Osteoblast (primary cell): ENCODE measurements at regions not wholly inside any gene's neighbourhood (a gene's known extent, or its start where the extent isn't known, plus 50 kb on each side); places are given as distances from the start of the nearest gene placed in this dataset.
"Not testable (repeated sequence)": the region's sequence is repeated elsewhere in the genome, so short reads cannot be mapped to it uniquely, and the experiment has no call there.

ENCODE experiments used
- DNase-seq: peaks from one replicate; pipeline ENCODE4 v3.0.0; 2011; ENCODE audit warnings: low spot score, mixed read lengths; ENCODE audit not compliant: insufficient read length; ENCODE audit errors: missing footprints
- H2AFZ ChIP-seq: 2 replicates; pipeline ENCODE4 v1.6.0; 2011; ENCODE audit warnings: mild to moderate bottlenecking, low read length
- H3K27ac ChIP-seq: 2 replicates; pipeline ENCODE4 v1.5.1; 2011; ENCODE audit warnings: mild to moderate bottlenecking, low read depth, low read length, moderate library complexity
- H3K27me3 ChIP-seq: 2 replicates; pipeline ENCODE4 v1.6.0; 2012; ENCODE audit warnings: mild to moderate bottlenecking, control low read depth, inconsistent platforms, low read length, moderate library complexity; ENCODE audit not compliant: insufficient read depth
- H3K36me3 ChIP-seq: 2 replicates; pipeline ENCODE4 v1.5.1; 2011; ENCODE audit warnings: mild to moderate bottlenecking, low read length, control low read depth, moderate library complexity; ENCODE audit not compliant: insufficient read depth
- H3K4me1 ChIP-seq: 2 replicates; pipeline ENCODE4 v1.5.1; 2011; ENCODE audit warnings: mild to moderate bottlenecking, low read length, control low read depth, moderate library complexity; ENCODE audit not compliant: insufficient read depth
- H3K4me2 ChIP-seq: 2 replicates; pipeline ENCODE4 v1.6.0; 2011; ENCODE audit warnings: mild to moderate bottlenecking, low read length; ENCODE audit not compliant: insufficient read depth
- H3K4me3 ChIP-seq: fragments of 200-600 bp; sonication (generic); 3 replicates; pipeline ENCODE4 v1.5.1; 2012; ENCODE audit warnings: mild to moderate bottlenecking, low read length, inconsistent platforms; ENCODE audit not compliant: insufficient read depth
- H3K79me2 ChIP-seq: 2 replicates; pipeline ENCODE4 v1.6.0; 2012; ENCODE audit warnings: mild to moderate bottlenecking, low read length, control low read depth, inconsistent platforms; ENCODE audit not compliant: insufficient read depth
- H3K9me3 ChIP-seq: 2 replicates; pipeline ENCODE4 v1.5.1; 2011; ENCODE audit warnings: low read depth, low read length, control low read depth
- H4K20me1 ChIP-seq: 2 replicates; pipeline ENCODE4 v1.6.0; 2012; ENCODE audit warnings: mild to moderate bottlenecking, low read length, control low read depth; ENCODE audit not compliant: insufficient read depth
- TF ChIP-seq, protein P1 (sequence below): IDR thresholded peaks from 2 replicates; pipeline ENCODE4 v1.5.1; 2011; ENCODE audit warnings: mild to moderate bottlenecking, low read depth, low read length, moderate library complexity; ENCODE audit errors: extremely low read depth

DNA sequence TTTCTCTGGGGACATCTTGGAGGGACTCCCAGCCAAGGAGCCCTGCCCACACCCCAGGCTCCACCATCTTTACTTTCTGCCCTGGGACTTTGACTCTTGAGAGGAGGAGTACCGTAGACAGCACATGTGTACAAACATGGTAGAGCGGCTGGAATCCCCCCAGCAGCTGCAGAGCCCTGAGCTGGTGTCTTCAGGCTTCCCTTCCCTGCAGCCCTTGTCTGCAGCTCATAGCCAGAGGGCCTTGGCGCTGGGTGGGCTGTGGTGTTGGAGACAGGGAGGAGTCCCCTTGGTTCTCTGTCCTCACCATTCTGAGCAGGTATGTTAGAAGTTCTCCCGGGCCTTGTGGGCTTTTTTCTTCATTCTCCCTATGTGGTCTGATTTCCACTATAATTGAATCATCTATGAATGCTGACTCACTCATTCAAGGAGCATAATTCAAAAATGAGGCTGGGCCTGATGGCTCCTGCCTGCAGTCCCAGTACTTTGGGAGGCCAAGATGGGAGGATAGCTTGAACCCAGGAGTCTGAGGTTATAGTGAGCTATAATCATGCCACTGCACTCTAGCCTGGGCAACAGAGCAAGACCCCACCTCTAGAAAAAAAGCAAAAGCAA lies 97.8 kb upstream of the MEF2A start:
- no peak overlapping the region for H2AFZ ChIP-seq

DNA sequence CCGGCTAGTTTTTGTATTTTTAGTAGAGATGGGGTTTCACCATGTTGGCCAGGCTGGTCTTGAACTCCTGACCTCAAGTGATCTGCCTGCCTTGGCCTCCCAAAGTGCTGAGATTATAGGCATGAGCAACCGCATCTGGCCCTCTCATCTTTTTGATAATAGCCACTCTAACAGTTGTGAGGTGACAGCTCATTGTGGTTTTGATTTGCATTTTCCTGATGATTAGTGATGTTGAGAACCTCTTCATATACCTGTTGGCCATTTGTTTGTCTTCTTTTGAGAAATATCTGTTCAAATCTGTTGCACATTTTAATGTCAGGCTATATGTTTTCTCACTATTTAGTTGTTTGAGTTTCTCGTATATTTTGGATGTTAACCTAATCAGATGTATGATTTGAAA lies 95.6 kb upstream of the MEF2A start:
- H3K27me3 ChIP-seq, H3K4me3 ChIP-seq, H3K9me3 ChIP-seq, H3K27ac ChIP-seq, H3K79me2 ChIP-seq, H4K20me1 ChIP-seq, H3K4me1 ChIP-seq, DNase-seq, H2AFZ ChIP-seq, H3K4me2 ChIP-seq, H3K36me3 ChIP-seq: not testable (repeated sequence)

More for the DNA sequence above, 97.8 kb upstream of the MEF2A start:
- no peak overlapping the region for H3K4me3 ChIP-seq
- no peak overlapping the region for H3K4me2 ChIP-seq
- no peaks in the 10 kb centered on the region for H3K9me3 ChIP-seq
- H4K20me1 ChIP-seq, result no peaks in the 10 kb centered on the region
- H3K27ac ChIP-seq, result no peak overlapping the region
- no peaks in the 10 kb centered on the region for H3K36me3 ChIP-seq
- TF ChIP-seq, protein P1, sequence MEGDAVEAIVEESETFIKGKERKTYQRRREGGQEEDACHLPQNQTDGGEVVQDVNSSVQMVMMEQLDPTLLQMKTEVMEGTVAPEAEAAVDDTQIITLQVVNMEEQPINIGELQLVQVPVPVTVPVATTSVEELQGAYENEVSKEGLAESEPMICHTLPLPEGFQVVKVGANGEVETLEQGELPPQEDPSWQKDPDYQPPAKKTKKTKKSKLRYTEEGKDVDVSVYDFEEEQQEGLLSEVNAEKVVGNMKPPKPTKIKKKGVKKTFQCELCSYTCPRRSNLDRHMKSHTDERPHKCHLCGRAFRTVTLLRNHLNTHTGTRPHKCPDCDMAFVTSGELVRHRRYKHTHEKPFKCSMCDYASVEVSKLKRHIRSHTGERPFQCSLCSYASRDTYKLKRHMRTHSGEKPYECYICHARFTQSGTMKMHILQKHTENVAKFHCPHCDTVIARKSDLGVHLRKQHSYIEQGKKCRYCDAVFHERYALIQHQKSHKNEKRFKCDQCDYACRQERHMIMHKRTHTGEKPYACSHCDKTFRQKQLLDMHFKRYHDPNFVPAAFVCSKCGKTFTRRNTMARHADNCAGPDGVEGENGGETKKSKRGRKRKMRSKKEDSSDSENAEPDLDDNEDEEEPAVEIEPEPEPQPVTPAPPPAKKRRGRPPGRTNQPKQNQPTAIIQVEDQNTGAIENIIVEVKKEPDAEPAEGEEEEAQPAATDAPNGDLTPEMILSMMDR, result no peak
- H3K79me2 ChIP-seq, result no peaks in the 10 kb centered on the region
- no peaks in the 10 kb centered on the region for H3K27me3 ChIP-seq
- no peak for DNase-seq
- H3K4me1 ChIP-seq, result peaks cover 5% of the 10 kb centered on the region

DNA sequence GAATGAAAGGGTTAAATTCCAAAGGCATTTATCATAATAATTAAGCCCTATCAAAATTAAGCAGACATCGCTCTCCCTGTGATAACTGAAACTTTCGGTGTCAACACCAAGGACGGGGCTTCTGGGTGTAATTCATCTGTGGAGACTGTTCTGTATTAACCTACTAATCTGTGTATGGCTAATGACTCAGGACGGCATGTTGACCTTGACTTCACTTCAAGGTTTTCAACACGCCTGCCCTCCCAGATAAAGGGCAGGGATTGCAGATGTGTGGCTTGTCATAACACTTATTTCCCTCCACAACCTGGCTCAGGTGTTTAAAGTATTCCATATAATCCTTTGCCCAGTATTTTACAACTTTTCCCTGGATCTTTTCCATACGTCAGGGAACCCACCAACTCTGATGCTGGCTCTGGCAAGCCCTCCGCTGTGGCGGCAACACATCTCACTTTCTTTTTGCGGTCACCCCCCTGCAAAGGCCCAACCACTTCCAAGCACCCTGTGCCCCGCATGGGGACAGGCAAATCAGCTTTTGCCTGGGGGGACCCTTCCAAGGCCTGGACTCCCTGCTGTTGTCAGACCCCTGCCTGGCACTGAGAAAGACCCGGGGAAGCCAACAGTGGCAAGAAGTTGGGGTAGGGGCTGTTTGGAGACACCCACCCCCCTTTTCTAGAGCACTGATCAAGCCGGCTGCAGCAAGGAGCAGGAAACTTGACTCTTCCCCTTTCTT lies 93.2 kb upstream of the MEF2A start:
- H3K79me2 ChIP-seq, result no peaks in the 10 kb centered on the region
- no peaks in the 10 kb centered on the region for H3K9me3 ChIP-seq
- no peak overlapping the region for H3K27ac ChIP-seq

DNA sequence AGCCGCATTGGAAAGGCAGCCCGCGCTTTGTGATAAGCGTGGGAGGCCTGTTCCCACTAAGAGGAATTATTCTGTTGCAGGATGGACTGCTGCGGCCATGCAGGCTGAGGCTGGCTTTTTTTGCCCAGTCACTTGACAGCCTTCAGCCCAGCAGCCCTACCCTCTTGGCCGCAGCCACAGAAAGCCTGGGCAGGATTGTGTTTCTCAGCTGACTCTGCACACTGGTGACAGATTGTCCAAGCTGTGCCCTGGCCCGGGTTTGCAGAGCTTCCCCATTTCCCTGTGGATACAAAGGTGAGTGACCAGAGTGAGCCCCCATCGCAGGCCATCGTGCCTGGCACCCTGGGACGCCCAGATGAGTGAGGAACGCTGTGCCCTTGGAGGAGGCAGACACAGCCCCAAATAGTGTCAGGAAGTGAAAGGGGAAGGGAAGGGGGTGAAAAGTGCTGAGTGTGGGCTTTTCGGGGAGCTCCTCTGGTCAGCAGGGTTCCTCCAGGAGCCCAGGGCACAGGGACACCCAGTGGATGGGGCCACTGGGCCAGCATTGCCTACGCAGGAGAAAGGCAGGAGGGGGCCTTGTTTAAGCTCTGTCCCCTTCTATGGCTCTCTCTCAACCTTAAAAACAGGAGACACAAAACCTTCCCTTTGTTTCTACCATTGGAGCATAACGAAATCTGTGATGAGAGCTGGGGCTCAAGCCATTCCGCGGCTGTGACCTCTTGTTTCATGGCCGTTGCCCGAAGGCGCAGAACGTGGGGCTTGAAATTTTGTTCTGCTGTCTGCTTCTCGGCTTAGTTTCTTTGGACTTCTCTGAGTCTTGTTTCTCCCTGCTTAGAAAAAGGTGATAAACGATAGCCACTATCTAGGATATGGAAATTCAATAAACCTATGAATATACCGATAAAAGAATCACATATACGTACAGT lies 91.5 kb upstream of the MEF2A start:
- no peaks in the 10 kb centered on the region for H3K27me3 ChIP-seq
- H3K4me1 ChIP-seq, result peaks cover 18% of the 10 kb centered on the region
- no peak for DNase-seq
- no peaks in the 10 kb centered on the region for H4K20me1 ChIP-seq
- H3K9me3 ChIP-seq, result no peaks in the 10 kb centered on the region
- no peaks in the 10 kb centered on the region for H3K79me2 ChIP-seq
- H2AFZ ChIP-seq, result peak overlapping the region; percentile 2
- no peak overlapping the region for H3K27ac ChIP-seq
- TF ChIP-seq, protein P1, result no peak
- no peaks in the 10 kb centered on the region for H3K36me3 ChIP-seq
- H3K4me2 ChIP-seq, result no peak overlapping the region
- H3K4me3 ChIP-seq, result no peak overlapping the region

More for the DNA sequence above, 93.2 kb upstream of the MEF2A start:
- Histone ChIP-seq H3K36me3 (no peaks in the 10 kb centered on the region), H3K4me2 (no peak overlapping the region), H4K20me1 (no peaks in the 10 kb centered on the region), H3K4me3 (no peak overlapping the region), H3K27me3 (no peaks in the 10 kb centered on the region), H2AFZ (no peak overlapping the region), H3K4me1 (peaks cover 20% of the 10 kb centered on the region)
- TF ChIP-seq, protein P1, result no peak
- DNase-seq, result no peak
